ENCODE measurements at regions not wholly inside any gene's neighbourhood (a gene's known extent, or its start where the extent isn't known, plus 50 kb on each side); places are given as distances from the start of the nearest gene placed in this dataset.

- intact Hi-C loops (cut with DNase I): no loop called here
- TF ChIP-seq, protein P1, sequence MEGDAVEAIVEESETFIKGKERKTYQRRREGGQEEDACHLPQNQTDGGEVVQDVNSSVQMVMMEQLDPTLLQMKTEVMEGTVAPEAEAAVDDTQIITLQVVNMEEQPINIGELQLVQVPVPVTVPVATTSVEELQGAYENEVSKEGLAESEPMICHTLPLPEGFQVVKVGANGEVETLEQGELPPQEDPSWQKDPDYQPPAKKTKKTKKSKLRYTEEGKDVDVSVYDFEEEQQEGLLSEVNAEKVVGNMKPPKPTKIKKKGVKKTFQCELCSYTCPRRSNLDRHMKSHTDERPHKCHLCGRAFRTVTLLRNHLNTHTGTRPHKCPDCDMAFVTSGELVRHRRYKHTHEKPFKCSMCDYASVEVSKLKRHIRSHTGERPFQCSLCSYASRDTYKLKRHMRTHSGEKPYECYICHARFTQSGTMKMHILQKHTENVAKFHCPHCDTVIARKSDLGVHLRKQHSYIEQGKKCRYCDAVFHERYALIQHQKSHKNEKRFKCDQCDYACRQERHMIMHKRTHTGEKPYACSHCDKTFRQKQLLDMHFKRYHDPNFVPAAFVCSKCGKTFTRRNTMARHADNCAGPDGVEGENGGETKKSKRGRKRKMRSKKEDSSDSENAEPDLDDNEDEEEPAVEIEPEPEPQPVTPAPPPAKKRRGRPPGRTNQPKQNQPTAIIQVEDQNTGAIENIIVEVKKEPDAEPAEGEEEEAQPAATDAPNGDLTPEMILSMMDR (IDR thresholded peaks at IDR 0.05): no peak
- no peaks in the 10 kb centered on the region for H3K36me3 ChIP-seq
- H3K4me3 ChIP-seq: no peak overlapping the region
- ATAC-seq: no peak
- H3K27me3 ChIP-seq (ENCODE audit: low read depth): no peaks in the 10 kb centered on the region
- H3K4me1 ChIP-seq: no peaks in the 10 kb centered on the region
- no peak for DNase-seq
- H3K9me3 ChIP-seq: no peaks in the 10 kb centered on the region
- H3K27ac ChIP-seq: no peak overlapping the region
Measured at GRCh38 chr7:33849971-33850559, 55.3 kb upstream of the BMPER start.

- DNase-seq (no peak), ATAC-seq (no peak)
- no peaks in the 10 kb centered on the region for H3K9me3 ChIP-seq
- intact Hi-C loops (cut with DNase I): no loop called here
- H3K36me3 ChIP-seq: no peaks in the 10 kb centered on the region
- no peak overlapping the region for H3K4me3 ChIP-seq
- no peaks in the 10 kb centered on the region for H3K4me1 ChIP-seq
- H3K27me3 ChIP-seq (ENCODE audit: low read depth): no peaks in the 10 kb centered on the region
- TF ChIP-seq, protein P1 (IDR thresholded peaks at IDR 0.05): no peak
- no peak overlapping the region for H3K27ac ChIP-seq
Measured at GRCh38 chr7:33850768-33851167, 54.6 kb upstream of the BMPER start.

DNA sequence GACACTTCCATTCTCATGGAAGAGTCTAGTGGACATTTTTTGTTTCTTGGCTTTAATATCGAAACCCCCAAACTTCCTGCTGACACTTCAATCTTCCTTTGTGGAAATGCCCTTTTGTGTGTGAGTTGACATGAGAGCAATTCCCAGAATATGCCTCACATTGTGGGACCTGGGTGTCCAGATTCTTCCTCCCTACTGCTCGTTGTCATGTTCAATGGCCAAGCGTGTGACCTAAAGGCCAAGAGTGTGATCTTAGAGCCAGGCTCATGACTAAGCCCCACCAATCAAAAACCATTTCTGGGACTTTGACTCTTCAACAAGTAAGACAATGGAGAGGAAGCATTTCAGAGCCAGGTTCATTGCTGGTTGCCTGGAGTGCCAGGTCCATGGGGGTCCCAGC lies 52.5 kb upstream of the BMPER start:
- no peaks in the 10 kb centered on the region for H3K4me1 ChIP-seq
- H3K36me3 ChIP-seq: no peaks in the 10 kb centered on the region
- H3K27ac ChIP-seq: no peak overlapping the region
- intact Hi-C loops (cut with DNase I): no loop called here
- H3K9me3 ChIP-seq: no peaks in the 10 kb centered on the region
- H3K4me3 ChIP-seq: no peak overlapping the region
- H3K27me3 ChIP-seq (ENCODE audit: low read depth): no peaks in the 10 kb centered on the region
- TF ChIP-seq, protein P1 (IDR thresholded peaks at IDR 0.05): no peak
- DNase-seq: no peak
- no peak for ATAC-seq

DNA sequence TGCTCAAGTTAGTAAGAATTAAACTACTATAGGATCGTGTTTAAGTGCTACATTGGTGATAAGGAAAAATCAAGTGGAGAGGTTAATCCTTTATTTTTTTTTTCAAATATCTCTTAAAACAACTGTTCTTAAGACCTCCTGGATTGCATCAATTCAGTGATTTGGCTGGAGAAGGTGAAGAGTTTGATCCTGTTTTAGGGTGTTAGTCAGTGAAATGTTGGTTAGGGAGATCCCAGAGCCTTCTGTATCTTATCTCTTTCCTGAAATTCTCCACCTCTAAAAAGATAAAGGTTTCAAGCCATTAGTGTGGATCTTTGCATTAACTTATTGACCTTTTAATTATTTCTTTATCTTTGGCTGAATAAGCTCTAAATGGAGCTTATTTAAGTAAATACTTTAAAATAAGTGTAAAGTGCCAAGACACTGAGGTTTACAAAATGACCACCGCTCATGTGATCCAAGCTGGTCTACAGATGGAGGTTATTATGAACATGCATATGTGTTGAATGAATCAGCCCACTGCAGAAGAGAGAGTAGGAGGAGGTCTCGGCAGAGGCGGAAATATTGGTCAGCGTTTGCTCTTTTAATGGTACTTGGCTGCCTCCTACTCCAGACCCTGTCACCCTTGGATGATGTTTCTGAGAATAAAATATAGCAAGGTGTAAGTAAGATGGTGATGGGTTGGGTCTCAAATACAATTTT lies 51.8 kb upstream of the BMPER start:
- no peaks in the 10 kb centered on the region for H3K36me3 ChIP-seq
- H3K27me3 ChIP-seq (ENCODE audit: low read depth): no peaks in the 10 kb centered on the region
- DNase-seq (no peak), ATAC-seq (no peak)
- TF ChIP-seq, protein P1 (IDR thresholded peaks at IDR 0.05): no peak
- no peak overlapping the region for H3K4me3 ChIP-seq
- intact Hi-C loops (cut with DNase I): no loop called here
- no peak overlapping the region for H3K27ac ChIP-seq
- no peaks in the 10 kb centered on the region for H3K4me1 ChIP-seq
- no peaks in the 10 kb centered on the region for H3K9me3 ChIP-seq

- H3K27ac ChIP-seq: no peak overlapping the region
- TF ChIP-seq, protein P1 (IDR thresholded peaks at IDR 0.05): no peak
- intact Hi-C loops (cut with DNase I): no loop called here
- no peaks in the 10 kb centered on the region for H3K27me3 ChIP-seq (ENCODE audit: low read depth)
- DNase-seq (no peak), ATAC-seq (no peak)
- no peak overlapping the region for H3K4me3 ChIP-seq
- no peaks in the 10 kb centered on the region for H3K4me1 ChIP-seq
- H3K36me3 ChIP-seq: no peaks in the 10 kb centered on the region
- H3K9me3 ChIP-seq: no peaks in the 10 kb centered on the region
Measured at GRCh38 chr7:33854178-33854577, 51.2 kb upstream of the BMPER start.
